Renal cortical epithelial cell (primary cell): ENCODE measurements at regions not wholly inside any gene's neighbourhood (a gene's known extent, or its start where the extent isn't known, plus 50 kb on each side); places are given as distances from the start of the nearest gene placed in this dataset.

Experiments
- DNase-seq: peaks from one replicate; pipeline ENCODE4 v3.0.0-alpha.2; 2011; ENCODE audit warnings: low read depth

GRCh38 chr7:47663851-47664250, 81.9 kb upstream of the TNS3 start:
- DNase-seq, result no peak

GRCh38 chr7:47663213-47663612, 81.3 kb upstream of the TNS3 start:
- DNase-seq, result no peak

DNA sequence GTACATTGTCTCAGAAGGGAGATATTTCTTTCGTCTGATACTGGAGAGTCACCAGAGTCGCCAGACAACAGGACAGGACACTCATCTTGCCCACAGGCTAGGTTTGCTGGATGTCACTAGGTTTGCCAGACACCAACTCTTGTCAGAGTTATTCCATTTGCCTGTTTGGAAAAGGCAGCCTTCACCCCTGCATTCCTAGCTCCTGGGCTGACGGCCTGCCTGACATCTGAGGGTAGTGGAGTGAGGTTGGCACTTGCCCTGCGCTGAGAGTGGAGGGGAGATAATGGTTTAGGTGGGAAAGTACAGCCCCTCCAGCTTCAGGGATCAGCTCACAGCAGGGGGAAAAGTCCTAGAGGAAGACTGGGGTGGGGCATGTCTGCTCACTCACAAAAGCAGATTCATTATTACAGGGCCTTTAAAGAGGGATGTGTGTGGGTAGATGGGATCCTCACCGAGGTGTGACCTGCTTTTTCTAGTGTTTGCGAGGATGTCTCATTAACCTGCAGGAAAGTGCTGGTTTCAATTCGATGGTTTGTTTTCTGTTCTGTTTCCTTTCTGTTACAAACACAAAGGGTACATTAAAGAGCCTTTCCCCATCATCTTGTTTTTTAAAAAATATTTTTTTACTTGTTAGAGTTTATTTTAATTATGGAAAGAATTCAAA, 79.3 kb upstream of the TNS3 start:
- no peak for DNase-seq

- DNase-seq, result no peak
These were observed 78.0 kb upstream of the TNS3 start for GRCh38 chr7:47659664-47660462.

DNA sequence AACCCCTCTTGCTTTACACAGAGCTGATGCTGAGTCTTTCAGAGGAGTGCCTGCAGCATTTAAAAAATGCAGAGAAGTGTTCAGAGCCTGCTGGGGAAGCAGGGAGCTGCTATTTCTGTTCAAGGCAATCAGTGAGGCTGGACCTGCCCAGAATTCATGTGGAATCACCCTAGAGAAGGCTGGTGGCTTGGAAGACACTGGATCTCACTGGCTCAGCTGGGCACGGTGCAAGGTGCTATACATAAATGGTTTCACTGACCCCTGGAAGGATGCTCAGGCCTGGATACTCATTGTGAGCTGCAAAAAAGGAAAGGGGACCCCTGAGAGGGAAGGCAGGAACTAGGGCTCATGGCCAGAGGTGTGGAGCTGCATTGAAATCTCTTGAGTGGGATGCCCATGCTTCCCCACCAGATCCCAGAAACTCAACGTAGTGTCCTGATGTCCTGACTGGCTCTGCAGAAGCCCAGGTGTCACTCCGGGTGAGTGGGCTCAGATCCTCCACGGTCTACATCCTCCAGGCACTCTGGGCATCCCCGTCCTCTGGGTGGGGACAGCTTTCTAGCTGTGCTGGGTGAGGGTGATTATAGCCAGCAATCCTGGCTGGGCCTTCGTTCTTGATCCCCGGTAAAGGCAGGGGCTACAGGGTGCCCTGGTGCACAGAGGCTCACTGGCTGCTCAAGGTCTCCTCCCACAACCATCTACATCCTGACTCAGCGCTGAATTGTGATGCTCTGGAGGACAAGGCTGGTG, 77.2 kb upstream of the TNS3 start:
- DNase-seq, result no peak

GRCh38 chr7:47657126-47657525, 75.2 kb upstream of the TNS3 start:
- DNase-seq, result no peak

DNA sequence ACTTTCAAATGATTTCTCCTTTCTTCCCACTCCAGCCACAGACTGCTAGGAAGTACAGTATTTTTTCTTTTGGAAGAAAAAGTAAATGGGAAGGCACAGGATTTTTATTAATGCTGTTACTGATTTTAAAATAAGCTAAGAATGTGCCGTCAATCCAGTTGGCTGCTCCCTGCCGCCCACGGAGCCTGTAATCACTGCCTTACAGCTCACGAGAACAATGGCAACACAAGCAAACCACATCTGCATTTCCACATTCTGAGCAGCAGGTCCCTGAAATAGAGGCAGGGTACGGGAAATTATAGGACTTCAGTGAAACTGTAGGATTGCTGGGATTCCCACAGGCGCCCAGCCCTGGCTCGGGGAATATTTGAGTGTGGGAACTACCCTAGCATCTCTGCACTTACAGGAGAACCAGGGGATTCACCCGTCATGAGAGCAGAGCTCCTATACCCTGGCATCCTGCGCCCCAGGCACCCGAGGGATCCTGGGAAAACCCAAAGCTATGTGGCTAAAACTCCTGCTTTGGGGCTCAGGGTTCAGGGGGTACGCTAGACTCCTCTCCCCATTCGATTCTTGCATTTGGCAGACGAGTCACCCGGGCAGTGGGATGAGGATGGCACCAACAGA, 72.9 kb upstream of the TNS3 start:
- DNase-seq, result peak; percentile 64

DNA sequence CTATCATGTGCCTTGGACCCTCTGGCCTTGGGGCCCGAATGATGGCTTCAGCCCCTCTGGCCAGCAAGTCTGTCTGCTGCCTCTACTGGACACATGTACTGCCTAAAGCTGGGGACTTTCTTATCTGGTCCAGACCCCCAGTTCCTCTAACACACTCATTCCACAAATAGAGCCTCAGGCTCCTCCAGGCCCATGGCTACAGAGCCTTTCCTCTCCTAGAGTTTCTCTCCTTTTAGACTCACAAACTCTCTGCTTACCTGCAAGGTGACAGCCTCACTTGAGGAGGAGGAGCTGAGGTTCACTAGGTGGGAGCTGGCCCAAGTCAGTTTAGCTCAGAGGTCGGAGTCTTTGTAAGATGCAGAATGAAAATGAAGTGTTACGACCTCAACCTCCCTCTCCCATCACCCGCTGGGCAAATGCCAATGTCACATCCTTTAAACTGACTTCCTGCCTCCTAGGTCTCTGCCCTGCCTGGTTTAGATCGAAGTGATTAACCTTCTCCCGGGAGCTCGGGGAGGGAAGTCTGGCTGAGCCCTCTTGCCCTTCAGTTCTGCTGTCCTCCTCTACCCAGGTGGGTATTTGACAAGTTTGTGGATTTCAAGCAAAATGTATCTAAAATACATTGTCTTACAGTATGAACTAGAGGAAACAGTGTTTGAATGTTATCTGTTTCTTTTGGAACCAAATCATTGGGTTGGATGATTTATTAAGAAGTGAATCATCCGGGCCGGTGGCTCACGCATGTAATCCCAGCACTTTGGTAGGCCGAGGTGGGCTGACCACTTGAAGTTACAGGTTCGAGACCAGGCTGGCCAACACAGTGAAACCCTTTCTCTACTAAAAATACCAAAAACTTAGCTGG, 71.9 kb upstream of the TNS3 start:
- peak; percentile 63 for DNase-seq

DNA sequence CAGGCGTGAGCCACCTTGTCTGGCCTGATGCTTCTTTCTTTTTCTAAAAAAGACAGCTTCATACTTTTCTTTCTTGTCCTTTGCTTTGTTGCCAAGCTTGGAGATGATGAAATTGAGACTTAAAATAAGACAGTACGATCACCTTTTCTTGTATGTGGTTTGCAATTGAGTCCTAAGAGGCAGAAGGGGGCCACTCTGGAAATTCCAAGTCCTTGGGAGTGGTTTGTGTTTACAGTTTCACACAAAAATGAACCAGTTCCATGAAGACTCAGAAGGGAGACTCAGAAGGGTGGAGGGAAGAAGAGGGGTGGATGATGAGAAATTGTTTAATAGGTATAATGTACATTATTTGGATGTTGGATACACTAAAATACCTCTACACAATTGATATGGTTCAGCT, 70.7 kb upstream of the TNS3 start:
- DNase-seq, result no peak

GRCh38 chr7:47651355-47652317, 69.7 kb upstream of the TNS3 start:
- DNase-seq, result peak; percentile 76

GRCh38 chr7:47649919-47650318, 68.0 kb upstream of the TNS3 start:
- no peak for DNase-seq

DNA sequence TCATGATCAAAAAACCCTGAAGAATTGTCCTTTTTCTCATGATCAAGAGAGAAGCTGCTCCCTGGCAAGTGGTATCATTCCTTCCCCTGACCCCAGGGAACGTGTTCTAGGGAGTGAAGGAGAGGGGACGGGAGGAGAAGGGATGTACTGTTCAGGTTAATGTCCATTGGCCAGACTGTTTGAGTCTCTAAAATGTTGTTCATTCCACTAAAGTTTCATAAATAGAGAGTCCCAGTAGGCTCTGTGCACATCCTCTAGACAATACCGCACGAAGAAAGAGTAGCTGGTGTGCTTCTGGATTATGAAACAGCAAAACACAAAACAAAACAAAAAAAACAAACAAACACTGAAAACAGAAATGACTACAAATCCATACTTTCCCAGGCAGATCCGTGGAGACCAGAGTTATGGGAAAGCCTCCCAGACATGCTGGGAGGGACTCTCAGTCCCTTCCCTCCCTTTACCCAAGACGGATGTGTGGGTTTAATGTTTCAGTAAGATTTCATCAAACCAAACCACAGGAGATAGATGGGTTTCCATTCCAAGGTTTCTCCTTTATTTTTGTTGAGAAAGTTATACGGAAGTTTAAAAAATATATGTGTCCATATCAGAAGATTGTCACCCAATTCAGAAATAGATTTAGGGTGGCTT, 66.5 kb upstream of the TNS3 start:
- DNase-seq, result no peak

- DNase-seq, result no peak
These were observed 66.0 kb upstream of the TNS3 start for GRCh38 chr7:47647918-47648250.

- no peak for DNase-seq
These were observed 65.4 kb upstream of the TNS3 start for GRCh38 chr7:47647181-47647917.

- DNase-seq, result no peak
These were observed 61.9 kb upstream of the TNS3 start for GRCh38 chr7:47643716-47644400.

DNA sequence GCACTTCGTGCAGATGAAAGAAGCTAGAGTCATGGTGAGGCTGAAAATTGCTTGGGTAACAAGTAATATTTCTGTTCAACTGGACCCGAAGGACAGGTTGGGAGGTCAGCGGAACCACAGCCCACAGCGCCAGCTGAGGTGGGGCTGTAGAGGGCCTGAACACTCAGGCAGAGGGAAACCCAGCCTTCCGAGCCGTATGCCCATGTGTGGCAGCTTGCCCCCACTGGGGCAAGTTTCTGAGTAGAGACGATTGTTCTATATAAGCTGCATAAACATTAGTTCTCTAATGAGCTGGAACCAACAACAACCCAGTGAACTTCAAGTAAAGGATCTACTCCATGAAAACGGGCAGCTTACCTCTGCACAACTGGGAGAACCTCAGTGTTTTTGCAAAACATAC, 58.4 kb upstream of the TNS3 start:
- peak; percentile 50 for DNase-seq

GRCh38 chr7:47639495-47640110, 57.7 kb upstream of the TNS3 start:
- no peak for DNase-seq
